Liver (tissue), 3 donors: ENCODE measurements at regions not wholly inside any gene's neighbourhood (a gene's known extent, or its start where the extent isn't known, plus 50 kb on each side); places are given as distances from the start of the nearest gene placed in this dataset.

Experiments used
- CTCF ChIP-seq: fragments of 150-350 bp; IDR thresholded peaks from 2 replicates; pipeline ENCODE4 v1.5.1; 2017; ENCODE audit warnings: improper control_type of control experiment, low read depth, low read length; ENCODE audit not compliant: missing input control
- GABPA ChIP-seq, 2 donors: IDR thresholded peaks in 1 of 2; conservative IDR thresholded peaks in 1 of 2; 2 replicates each; pipeline ENCODE4 v1.6.1; 2016; ENCODE audit warnings: antibody characterized with exemption in 2 of 2, mild to moderate bottlenecking in 1 of 2, moderate library complexity in 1 of 2
- RXRA ChIP-seq, 2 donors: IDR thresholded peaks; 2 replicates each; pipeline ENCODE4 v1.6.1; 2017 to 2018; ENCODE audit warnings: antibody characterized with exemption in 2 of 2, mild to moderate bottlenecking in 1 of 2
- YY1 ChIP-seq: IDR thresholded peaks from 2 replicates; pipeline ENCODE4 v1.6.1; 2016; ENCODE audit warnings: antibody characterized with exemption, mild to moderate bottlenecking
- donor health status: healthy.
- donor health status: healthy.

- TF ChIP-seq CTCF = no peak
- no peak for TF ChIP-seq RXRA (IDR thresholded peaks at IDR 0.05)
- no peak for TF ChIP-seq YY1
- TF ChIP-seq GABPA (IDR thresholded peaks at IDR 0.05 in 1 of 2, conservative IDR thresholded peaks at IDR 0.05 in 1 of 2) = no peak
These were observed 132.9 kb upstream of the C1orf21 start for GRCh38 chr1:184253921-184254320.
